ENCODE measurements at regions not wholly inside any gene's neighbourhood (a gene's known extent, or its start where the extent isn't known, plus 50 kb on each side); places are given as distances from the start of the nearest gene placed in this dataset.
"Not testable (repeated sequence)": the region's sequence is repeated elsewhere in the genome, so short reads cannot be mapped to it uniquely, and the experiment has no call there.

DNA sequence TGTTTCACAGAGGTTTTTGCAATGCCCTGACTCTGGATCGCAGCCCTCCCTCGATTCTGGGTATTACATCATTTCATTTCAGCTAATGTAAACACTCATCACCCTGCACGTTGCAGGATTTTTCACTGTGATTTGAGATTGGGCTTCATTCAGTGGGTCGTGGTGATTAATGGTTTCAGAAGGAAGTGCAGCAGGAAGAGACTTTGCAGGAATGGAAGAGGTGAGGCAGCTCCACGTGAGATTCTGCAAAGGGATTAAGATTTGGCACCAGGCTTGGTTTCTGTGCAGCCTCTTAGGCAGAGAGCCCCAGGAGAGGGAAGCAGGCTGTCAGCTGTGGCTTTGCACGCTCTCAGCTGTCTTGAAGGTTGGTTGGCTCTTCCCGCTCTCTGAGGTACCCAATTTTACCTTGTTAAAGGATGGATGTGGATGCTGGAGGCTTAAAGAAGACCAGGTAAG is 95.2 kb downstream of the PLCE1 start:
- no peak for DNase-seq

DNA sequence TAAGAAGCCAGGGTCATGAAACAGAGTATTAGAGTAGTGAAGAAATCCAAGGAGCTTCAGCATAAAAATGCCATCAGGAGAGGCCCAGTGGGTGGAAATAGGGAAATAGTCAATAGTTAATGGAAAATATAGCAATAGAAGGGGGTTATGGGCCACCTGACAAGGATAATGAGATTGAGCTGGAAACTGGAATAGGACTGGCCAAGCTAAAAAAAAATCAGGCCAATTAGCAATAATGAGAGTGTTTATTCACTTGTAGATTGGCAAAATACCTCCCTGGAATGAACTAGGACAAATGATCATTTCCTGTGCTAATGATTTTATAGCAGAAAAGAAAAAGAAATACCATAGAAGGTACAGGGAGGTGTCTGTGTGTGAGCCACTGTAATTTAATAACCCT is 97.9 kb downstream of the PLCE1 start:
- DNase-seq, result no peak

DNA sequence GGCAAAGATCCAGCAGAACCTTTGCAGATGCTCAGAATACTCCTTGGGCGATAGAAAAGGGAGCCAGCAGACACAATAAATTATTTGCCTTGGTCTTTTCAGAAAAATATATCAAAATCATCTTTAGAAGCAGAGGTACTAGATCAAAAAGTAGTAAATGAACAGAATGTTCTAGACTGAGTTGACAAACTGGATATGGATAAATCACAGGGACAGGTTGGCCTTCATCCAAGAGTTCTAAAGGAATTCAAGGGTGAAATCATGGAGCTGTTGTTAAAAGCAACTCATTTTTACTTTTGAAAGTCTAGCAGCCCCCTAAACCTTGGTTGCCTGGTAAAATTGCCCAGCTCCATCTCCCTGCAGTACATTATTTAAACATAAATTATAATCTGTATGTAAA is 99.1 kb downstream of the PLCE1 start:
- DNase-seq, result no peak

DNA sequence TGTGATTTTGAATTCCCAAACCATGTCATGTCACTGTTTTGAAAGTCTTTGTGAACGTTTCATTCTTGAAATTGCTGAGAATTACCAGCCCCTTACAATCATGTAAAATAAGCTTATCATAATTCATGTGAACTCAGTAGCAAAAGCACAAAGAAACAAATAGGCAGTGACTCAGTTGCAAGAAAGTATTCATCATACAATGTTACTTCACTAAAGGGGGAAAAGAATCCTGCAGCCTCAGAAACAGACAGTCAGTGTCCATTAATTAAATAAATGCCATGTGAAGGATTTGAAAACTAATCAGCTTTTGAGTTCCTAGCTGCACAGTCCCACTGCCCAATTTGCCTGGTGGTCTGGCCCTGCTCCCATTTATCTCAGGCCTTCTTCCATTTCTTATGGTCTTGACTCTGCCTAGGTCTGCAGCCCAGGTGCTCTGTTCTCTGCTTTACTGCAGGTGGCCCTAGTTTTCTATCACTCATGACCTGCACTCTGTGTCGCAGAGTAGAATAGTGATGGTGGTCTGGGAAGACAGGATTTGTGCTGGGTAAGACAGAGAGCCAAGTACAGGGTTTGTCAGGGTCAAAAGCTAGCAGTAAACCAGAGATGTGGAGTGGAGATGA is 99.7 kb downstream of the PLCE1 start:
- DNase-seq, result no peak

DNA sequence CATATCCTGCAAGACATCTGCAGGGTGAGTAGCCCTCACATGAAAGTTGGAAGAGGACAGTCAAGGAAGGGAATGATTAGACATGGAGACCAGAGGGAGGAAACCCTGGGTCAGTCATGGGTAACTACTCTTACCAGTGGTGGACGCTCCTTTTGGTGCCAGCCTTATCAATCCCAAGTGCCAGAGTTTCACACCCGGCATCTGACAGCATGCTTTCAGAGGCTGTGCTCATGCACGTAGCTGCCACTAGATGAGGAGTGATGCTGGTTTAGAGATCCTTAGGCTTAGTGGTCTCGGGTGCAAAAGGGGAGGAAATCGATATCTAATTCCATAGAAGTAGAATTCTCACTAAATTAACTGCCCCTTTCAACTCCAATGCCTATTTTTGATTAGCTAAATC is 100.8 kb downstream of the PLCE1 start:
- DNase-seq, result no peak

DNA sequence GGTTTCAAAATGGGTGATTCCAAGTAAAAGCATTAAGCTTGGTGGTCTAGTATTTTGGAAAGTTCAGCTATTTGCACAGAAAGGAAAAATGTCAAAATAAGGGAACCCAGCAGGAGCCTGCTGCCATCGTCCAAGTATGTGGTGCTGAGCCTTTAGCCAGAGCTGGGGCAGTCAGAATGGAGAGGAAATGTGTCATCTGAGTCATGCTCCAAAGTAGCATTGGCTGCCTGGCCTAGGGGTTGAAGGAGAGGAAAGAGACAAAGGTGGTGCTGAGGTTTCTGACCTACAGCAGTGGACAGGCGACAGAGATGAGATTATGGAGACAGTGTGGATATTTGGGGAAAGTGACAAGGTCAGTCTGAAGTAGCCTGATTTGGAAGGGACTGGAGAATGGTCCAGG is 103.9 kb downstream of the PLCE1 start:
- no peak for DNase-seq

DNA sequence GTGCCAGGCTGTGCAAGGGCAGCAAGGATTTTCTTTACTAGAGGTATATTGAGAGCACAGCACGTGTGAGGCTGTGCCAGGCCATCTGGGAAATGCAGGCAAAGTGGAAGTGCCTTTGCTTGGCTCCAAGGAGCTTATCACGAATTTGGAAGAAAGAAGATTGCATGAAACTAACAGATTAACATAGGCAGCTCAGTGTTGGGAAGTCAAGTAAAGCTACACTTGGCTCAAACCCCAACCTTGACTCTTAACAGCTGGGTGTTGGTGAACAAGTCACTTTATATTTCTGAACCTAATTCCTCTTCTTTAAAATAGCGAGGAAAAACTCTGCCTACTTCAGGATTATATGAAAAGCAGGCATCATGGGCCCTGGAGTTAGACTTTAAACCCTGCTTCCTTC is 105.2 kb downstream of the PLCE1 start:
- no peak for DNase-seq

DNA sequence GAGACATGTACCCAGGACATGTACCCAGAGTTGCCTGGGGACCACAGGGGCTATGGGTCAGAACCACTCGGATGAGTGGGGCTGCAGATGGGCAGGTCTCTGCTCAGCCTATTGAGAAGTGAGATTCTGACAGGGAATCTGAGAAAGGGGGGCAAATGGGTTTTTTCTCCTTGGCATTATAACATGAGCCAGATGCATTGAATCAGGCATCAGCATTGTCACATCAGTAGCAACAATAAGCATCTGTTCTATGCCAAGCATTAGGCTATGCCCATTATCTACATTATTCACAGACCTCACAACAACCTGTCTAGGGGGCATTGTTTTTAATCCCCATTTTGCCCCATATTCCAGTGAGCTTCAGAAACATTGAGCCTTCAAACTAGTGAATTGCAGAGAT is 108.2 kb downstream of the PLCE1 start:
- no peak for DNase-seq

DNA sequence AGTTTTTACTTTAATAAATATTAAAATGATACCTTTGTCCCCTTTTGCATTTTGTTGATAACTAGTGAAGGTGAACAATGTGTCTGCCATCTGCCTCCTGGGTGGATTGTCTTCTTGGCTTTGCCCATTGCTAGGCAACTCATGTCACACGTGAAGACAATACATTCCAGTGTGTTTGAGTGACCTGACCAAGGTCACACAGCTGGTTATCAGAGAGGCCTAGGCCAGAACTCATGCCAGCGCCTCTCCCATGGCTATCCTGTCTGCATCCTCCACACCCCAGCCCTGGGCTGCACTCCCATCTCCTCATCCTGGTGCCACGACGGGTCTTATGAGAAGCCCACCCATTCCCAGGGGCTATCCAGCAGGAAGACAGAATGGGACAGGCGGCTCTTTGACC is 108.7 kb downstream of the PLCE1 start:
- DNase-seq, result no peak

DNA sequence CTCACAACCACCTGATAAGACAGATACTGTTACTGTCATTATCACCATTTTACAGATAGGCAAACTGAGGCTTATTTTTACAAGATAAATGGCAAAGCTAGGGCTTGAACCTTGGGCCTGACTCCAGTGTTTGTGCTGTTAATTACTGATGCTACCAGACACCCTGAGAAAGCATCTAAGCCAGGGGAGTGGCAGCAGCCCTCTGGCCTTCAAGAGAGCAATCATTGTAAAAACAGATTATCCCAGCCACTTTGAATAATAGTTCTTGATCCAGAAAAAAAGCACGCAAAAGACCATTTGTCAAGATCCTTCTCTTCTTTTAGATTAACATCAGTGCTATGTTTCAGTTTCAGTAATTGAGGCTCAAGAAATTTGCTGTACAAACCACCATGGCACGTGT is 109.5 kb downstream of the PLCE1 start:
- no peak for DNase-seq

DNA sequence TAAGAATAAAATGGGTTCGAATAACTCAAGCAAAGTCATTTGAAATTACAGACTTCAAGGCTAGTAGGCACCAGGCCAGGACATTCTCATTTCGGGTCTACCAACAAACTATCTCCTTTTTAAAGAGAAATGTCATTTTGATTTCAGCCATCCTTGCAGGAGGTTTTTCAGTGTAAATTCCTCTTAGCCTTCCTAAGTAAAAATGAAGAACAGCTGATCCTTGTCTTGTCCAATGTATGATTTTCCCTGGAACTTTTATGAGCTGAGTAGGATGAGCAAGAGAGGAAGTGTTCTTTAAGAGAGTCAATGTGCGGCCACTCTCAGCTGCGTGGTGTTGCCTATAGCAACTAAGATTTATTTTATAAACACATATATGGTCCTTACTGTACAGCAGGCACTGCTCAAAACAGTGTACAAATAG is 110.1 kb downstream of the PLCE1 start:
- DNase-seq, result no peak

DNA sequence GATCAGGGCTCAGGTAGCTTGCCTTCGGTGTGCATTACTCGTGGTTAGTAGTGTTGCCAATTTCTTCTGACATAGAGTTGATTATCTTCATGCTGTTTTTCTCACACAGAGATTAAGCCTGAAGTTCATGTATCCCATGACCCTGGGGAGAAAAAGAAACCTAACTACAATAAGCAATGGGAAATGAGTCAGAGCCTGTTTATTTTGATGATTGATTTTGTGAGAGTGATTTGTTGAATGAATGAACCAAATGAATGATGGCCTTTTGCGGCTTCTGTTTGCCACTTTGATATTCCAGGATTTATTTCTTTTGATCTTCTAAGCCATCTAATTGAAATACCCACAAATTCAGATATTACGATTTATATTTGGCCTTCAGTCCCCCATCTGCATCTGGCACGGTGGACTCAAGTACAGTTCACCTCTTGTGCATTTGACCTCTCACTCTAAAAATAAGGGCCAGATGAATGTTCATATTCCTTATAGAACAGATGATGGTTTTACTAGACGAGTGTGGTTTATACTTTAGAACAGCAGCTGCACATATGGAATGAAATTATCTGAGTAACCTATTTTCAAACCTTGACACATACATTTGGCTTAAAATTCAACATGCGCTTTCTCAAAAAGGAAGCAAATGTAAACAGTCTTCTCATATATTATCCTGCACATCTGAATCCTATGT is 110.7 kb downstream of the PLCE1 start:
- DNase-seq, result no peak

DNA sequence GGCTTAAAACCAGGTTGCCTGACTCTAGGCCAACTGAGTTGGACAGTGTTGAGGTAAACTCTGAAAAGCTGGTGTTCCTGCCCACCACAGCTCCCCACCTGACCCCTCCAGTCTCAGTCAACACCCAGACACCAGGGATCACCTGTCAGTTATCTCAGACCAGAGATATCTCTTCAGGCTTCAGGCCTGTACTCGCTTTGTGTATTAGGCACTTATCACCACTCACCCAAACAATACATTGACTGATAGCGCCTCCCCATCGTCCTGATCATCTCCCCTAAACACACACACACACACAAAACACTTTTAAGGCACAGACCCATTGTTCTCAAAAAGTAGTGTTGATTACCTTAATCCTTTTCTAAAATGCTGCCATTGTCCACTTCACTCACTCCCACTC is 111.5 kb downstream of the PLCE1 start:
- DNase-seq, result no peak

DNA sequence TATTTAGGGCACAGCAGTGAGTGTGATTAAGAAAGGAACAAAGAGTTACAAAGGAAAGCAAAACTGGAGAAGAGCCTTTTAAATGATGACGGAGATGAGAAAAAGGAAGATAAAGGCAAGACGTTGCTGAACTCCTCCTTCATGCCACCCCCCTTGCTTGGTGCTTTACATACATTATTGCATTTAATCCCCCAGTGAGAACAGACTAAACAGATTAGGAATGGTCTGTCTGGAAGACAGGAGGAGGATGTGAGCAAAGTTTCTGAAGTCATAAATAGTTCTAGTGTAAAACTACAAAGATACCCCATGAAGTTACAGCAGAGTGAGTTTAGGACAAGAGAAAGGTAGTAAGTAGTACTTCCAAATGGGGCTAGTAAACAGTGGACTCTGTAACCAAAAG is 113.5 kb downstream of the PLCE1 start:
- no peak for DNase-seq

DNA sequence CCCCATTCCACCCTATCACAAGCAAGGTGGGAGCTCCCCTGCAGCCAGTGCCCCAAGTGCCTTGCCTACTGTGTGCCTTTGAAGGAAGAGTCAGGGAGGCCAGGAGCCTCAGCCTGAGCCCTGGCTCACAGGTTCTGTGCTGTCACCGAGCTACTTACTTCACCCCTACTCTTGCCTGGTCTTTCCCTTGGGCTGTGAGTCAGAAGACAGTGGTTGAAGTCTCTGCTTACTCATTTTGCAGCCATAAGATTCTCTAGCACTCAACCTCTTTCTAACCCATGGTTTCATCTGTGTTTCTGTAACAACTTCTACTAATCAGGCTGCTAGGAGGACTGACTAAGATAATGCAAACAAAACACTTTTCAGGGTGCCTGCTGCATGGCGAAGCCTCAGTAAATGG is 114.5 kb downstream of the PLCE1 start:
- no peak for DNase-seq

DNA sequence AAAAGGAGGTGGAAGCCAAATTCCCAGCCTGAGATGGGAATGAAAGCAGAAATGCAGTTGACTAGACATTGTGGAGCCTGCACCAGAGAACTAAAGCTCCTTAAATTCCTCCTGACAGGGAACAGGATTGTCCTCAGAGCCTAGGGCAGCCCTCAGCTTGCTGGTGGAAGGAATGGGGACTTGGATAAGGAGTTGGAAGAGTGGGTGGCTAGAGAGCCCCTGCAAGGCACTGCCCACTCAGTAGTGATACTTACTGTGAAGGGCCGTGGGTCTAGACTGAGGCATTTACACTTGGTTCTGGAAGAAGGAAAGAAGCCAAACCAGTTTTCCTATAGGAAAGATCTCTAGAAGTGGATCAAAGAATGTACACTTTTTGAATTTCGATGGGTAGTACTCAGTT is 117.6 kb downstream of the PLCE1 start:
- no peak for DNase-seq

DNA sequence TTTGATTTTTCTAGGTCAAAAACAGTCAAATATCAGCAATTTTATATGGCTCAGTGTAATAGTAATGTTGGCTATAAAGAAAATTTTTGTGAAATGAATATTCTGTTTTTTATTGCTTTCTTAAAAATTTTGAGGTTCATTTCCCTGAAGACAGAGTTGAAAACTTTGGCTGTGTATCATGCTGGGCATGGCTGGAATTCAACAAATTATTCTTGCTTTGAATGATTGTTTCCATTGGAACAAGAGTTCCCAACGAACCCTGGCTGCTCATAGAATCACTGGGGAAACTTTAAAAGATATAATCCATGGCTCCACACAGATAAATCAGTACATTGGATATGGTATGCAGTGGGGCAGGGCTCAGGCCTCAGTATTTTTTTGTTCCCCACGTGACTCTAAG is 118.6 kb downstream of the PLCE1 start:
- DNase-seq, result no peak

DNA sequence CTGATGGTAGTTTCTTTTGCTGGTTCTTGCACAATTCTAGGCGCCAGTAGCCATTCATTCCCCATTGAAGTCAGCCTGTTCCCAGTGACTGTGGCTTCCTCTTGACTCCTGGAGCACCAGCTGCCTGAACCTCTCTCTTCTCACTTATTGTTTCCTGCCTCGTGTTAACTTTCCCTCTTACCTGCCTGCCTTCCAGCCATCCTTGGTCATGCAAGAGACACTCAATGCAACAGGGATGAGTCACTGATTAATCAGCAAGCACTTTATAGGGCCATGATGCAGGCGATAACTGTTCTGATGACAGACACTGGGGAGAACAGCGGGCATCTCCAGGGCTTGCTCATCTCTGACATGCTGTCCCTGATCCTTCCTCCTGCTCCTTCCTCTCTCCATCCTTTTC is 122.0 kb downstream of the PLCE1 start:
- DNase-seq, result no peak

DNA sequence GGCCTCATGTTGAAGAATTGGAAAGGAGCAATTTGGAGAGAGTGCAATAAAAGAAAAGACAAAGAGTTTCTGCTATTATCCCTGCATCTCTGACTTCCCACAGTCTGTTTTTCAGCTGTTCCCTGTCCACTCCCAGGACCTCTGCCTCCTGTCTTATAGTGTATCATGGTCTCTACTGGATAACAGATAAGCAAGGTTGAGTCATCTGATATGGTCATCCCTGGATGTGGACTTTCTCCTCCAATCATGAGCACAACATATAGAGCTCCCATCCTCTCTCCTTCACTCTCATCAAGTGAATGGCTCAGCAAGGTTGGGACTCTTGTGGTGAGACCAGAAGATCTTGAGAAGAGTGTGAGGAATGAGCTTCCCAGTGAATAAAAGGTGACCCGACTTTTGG is 123.1 kb downstream of the PLCE1 start:
- DNase-seq, result no peak

DNA sequence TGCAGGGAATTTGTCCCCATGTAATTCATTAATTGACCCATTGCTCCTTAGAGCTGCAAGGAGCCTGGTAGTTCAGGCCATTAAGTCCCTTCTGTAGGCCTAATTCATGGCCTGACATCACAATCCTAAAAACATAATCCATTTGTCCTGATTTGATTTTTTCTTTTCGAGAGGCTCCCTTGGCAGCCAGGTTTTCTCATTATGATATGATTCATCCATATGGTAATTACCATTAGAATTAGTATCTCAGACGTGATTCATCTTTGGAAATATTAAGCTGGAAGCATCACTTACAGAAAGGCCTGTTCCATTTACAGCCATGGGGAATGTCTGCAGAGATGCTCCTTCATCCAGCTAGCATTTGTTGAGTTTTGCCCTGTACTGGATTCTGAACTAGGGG is 128.5 kb downstream of the PLCE1 start:
- no peak for DNase-seq

DNA sequence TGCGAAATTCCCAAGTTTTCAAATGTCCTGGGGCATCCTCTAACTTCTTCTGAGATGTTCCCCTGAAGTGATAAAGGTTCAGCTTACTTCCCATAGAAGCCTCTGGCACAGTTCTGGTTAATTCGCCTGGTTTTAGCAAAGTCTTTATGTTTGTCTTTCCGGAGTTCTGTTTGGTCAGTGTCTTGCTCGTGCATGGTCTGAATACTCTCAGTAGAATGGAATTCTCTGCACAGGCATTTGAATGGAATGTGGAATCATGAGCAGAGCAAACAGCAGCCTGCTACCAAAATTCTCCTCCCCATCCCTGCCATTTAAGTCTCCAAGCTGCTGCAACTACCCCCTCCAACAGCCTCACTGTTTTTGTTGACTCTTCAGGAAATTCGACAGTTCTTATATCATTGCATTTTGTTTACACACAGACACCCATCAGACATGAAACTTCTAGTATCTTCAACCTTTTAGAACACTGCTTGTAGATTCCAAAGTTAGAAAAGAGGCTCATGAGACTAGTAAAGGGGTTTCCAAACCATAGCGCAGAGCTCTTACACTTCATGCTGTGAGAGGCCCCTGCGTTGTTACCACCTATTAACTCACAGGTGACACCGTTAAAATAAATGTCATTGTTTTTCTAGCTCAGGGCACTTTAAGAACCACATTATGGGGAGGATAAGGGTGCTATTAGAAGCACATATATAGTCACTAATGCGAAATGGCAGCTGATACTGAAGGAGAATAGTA is 129.7 kb downstream of the PLCE1 start:
- DNase-seq, result no peak

DNA sequence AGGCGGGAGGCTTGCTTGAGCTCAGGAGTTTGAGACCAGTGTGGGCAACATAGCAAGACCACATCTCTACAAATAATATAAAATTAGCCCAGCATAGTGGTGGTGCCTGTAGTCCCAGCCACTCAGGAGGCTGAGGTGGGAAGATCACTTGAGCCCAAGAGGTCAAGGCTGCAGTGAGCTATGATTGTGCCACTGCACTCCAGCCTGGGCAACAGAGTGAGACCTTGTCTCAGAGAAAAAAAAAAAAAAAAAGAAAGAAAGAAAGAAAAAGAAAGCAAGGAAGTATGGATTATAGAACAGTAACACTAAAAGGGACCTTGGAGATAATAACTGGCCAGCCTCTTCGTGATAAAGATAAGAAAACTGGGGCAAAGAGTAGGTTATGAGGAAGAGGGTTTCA is 130.4 kb downstream of the PLCE1 start:
- not testable (repeated sequence) for DNase-seq

DNA sequence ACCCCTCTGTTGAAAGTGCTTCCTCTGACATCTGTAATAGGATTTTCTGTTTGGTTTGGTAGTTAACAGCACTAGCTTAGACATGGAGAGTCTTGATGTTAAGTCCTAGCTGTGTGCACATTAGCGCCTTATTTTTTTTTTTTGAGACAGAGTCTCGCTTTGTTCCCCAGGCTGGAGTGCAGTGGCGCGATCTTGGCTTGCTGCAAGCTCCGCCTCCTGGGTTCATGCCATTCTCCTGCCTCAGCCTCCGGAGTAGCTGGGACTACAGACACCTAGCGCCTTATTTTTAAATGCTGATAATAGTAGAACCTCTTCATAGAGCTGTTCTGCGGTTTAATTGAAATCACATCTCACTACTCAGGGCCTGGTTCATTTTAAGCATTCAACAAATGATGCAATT is 131.5 kb downstream of the PLCE1 start:
- not testable (repeated sequence) for DNase-seq

DNA sequence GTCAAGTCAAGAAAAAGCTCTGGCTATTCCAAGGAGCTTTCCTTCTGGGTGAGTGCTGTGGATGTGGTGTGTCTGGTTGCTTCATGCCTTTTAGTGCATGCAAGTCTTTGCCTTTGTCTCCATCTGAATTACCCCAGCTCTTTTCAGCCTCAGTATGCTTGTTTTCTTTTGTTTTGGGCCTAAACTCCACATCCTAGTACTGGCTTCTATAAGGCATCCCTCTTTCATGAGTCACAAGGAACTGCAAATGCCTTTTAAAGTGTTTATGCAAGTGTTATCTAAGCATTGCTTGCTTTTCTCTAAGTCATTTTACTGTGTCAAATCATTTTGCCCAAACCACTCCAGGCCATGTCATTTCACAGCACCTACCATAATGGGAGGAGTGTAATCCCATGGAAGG is 132.1 kb downstream of the PLCE1 start:
- DNase-seq, result no peak

Data from inflammatory macrophage (primary cell).